ENCODE measurements at regions not wholly inside any gene's neighbourhood (a gene's known extent, or its start where the extent isn't known, plus 50 kb on each side); places are given as distances from the start of the nearest gene placed in this dataset.

GRCh38 chr10:2828741-2829140 lies 238.6 kb upstream of the PFKP start:
- TF ChIP-seq ZNF274 (IDR thresholded peaks at IDR 0.05; ENCODE audit: low read depth, low read length): no peak
- no peak for TF ChIP-seq YY1 (IDR thresholded peaks at IDR 0.05; ENCODE audit: insufficient read depth, insufficient read length)
- no peak for TF ChIP-seq SUZ12 (IDR thresholded peaks at IDR 0.05; ENCODE audit: extremely low read depth, insufficient read depth, insufficient read length)

All from NT2/D1 (cell line).